HepG2 (cell line): ENCODE measurements at regions not wholly inside any gene's neighbourhood (a gene's known extent, or its start where the extent isn't known, plus 50 kb on each side); places are given as distances from the start of the nearest gene placed in this dataset.

Experiments used
- ATAC-seq: fragments of 200-7000 bp; cut with Tn5 transposase; 3 replicates; pipeline ENCODE4 v1.9.1; 2020; ENCODE audit warnings: mild to moderate bottlenecking, moderate library complexity
- BruUV-seq: library from RNA; stranded (reverse); fragments of 400-500 nt; replicated peaks from 2 replicates; lab custom pipeline; 2021; lab: Mats Ljungman, UMichigan
- CTCF ChIA-PET: fragments of 300-600 bp; formaldehyde crosslinking; extraction: SDS; loops from one replicate; lab custom pipeline; 2021; ENCODE audit warnings: low total read pairs, inconsistent platforms, low intra/inter-chr PET ratio; lab: Yijun Ruan, JAX
- POLR2A ChIA-PET: fragments of 350-600 bp; sonication (Branson Sonifier 250); formaldehyde crosslinking; loops from one replicate; lab custom pipeline; 2020; ENCODE audit warnings: antibody characterized with exemption, inconsistent platforms; lab: Yijun Ruan, JAX
- DNase-seq: peaks from one replicate; pipeline ENCODE4 v3.0.0-alpha.2; 2015; ENCODE audit warnings: low spot score
- FAIRE-seq: peaks from 3 replicates; lab custom pipeline; 2011; peaks lifted over from hg19 to GRCh38; lab: Jason Lieb, UNC
- H2AFZ ChIP-seq: one replicate; pipeline ENCODE4 v1.6.1; 2011; ENCODE audit warnings: low read length, inconsistent platforms
- H3K27ac ChIP-seq: fragments of 300-600 bp; 3 replicates; pipeline ENCODE4 v1.8.0; 2011; ENCODE audit warnings: mixed run types, mild to moderate bottlenecking, mixed read lengths, low read length, inconsistent platforms; ENCODE audit not compliant: insufficient read depth; ENCODE audit errors: extremely low read length
- H3K27me3 ChIP-seq, 2 experiments: fragments of 200-600 bp in 1 of 2; 2 replicates in 1 of 2; 3 replicates in 1 of 2; pipeline versions ENCODE4 v1.6.0 to v1.8.0; 2011; ENCODE audit warnings: low read length in 2 of 2, mild to moderate bottlenecking in 2 of 2, moderate library complexity in 2 of 2, inconsistent platforms in 1 of 2; ENCODE audit not compliant: insufficient read depth in 2 of 2, control insufficient read depth in 1 of 2
- H3K36me3 ChIP-seq, 2 experiments: fragments of 200-600 bp in 1 of 2; replicated peaks in 1 of 2; 2 replicates in 1 of 2; 3 replicates in 1 of 2; pipeline versions ENCODE4 v1.5.1 to v1.8.0; 2011; ENCODE audit warnings: low read length in 2 of 2, inconsistent platforms in 1 of 2; ENCODE audit not compliant: insufficient read depth in 2 of 2, control insufficient read depth in 1 of 2
- H3K4me1 ChIP-seq: 2 replicates; pipeline ENCODE4 v1.5.1; 2012; ENCODE audit warnings: low read length, inconsistent platforms; ENCODE audit not compliant: insufficient read depth
- H3K4me2 ChIP-seq: 2 replicates; pipeline ENCODE4 v1.6.0; 2011; ENCODE audit warnings: low read depth, low read length, inconsistent platforms
- H3K4me3 ChIP-seq, 3 experiments: fragments of 200-600 bp in 1 of 3; sonication (generic), shearing (Covaris generic) in 1 of 3; replicated peaks in 1 of 3; 2 replicates each; pipeline ENCODE4 v1.5.1; 2011 to 2016; ENCODE audit warnings: low read length in 3 of 3, inconsistent platforms in 2 of 3, low read depth in 2 of 3, mild to moderate bottlenecking in 2 of 3, control low read depth in 1 of 3, mixed read lengths in 1 of 3; ENCODE audit not compliant: insufficient read depth in 1 of 3
- H3K79me2 ChIP-seq: one replicate; pipeline ENCODE4 v1.6.1; 2011; ENCODE audit warnings: low read length, inconsistent platforms; ENCODE audit not compliant: insufficient read depth
- H3K9ac ChIP-seq: 2 replicates; pipeline ENCODE4 v1.6.0; 2011; ENCODE audit warnings: mild to moderate bottlenecking, low read depth, low read length, inconsistent platforms; ENCODE audit not compliant: insufficient read depth
- H3K9me3 ChIP-seq: 2 replicates; pipeline ENCODE4 v1.5.1; 2012; ENCODE audit warnings: mild to moderate bottlenecking, low read length
- H4K20me1 ChIP-seq: 2 replicates; pipeline ENCODE4 v1.6.0; 2011; ENCODE audit warnings: inconsistent platforms, mild to moderate bottlenecking, low read length, moderate library complexity; ENCODE audit not compliant: insufficient read depth
- CENPT ChIP-seq: sonication (generic); formaldehyde crosslinking; IDR thresholded peaks from 2 replicates; pipeline ENCODE4 v1.8.0; 2022; ENCODE audit warnings: low read depth, mild to moderate bottlenecking, moderate library complexity, missing genetic modification reagents
- DMAP1 ChIP-seq: IDR thresholded peaks from 2 replicates; pipeline ENCODE4 v1.6.1; 2016
- HNF4A ChIP-seq: sonication (generic); formaldehyde crosslinking; IDR thresholded peaks from 2 replicates; pipeline ENCODE4 v1.4.0; 2020; ENCODE audit warnings: missing genetic modification reagents
- HNF4G ChIP-seq, 2 experiments: sonication (generic) in 1 of 2; formaldehyde crosslinking in 1 of 2; IDR thresholded peaks; 2 replicates each; pipeline versions ENCODE4 v1.4.0 to v1.6.1; 2011 to 2020; ENCODE audit warnings: borderline replicate concordance in 2 of 2, low read depth in 2 of 2, mild to moderate bottlenecking in 2 of 2, low read length in 1 of 2, missing genetic modification reagents in 1 of 2, moderate library complexity in 1 of 2
- NR2C2 ChIP-seq: sonication (generic); formaldehyde crosslinking; IDR thresholded peaks from 2 replicates; pipeline ENCODE4 v1.4.0; 2020; ENCODE audit warnings: missing genetic modification reagents, mild to moderate bottlenecking, moderate library complexity, borderline replicate concordance
- WGBS: methylation state at CpG from one replicate; pipeline ENCODE4 v1.1.6; 2017; ENCODE audit warnings: low lambda C conversion rate; 5-methylcytosine and 5-hydroxymethylcytosine counted together
- in situ Hi-C: cut with HindIII; loops from 2 replicates; pipeline ENCODE4 v1.10.0; 2017; ENCODE audit warnings: low pct_unique_long_range_greater_than_20kb; ENCODE audit not compliant: extremely low pct_ligation_motif_present
- intact Hi-C: fragments of 100-400 bp; cut with micrococcal nuclease; formaldehyde crosslinking; loops from one replicate; pipeline ENCODE4 v1.10.0; 2022; ENCODE audit not compliant: unreplicated experiment
- TF ChIP-seq, protein P1 (sequence below): sonication (generic); formaldehyde crosslinking; IDR thresholded peaks from 2 replicates; pipeline ENCODE4 v1.5.0; 2020; ENCODE audit warnings: mild to moderate bottlenecking, missing genetic modification reagents
- TF ChIP-seq, protein P2 (sequence below): sonication (generic); formaldehyde crosslinking; IDR thresholded peaks from 2 replicates; pipeline ENCODE4 v1.5.0; 2020; ENCODE audit warnings: mild to moderate bottlenecking, missing genetic modification reagents
- TF ChIP-seq, protein P3 (sequence below): sonication (generic); formaldehyde crosslinking; IDR thresholded peaks from 2 replicates; pipeline ENCODE4 v1.4.0; 2020; ENCODE audit warnings: missing genetic modification reagents, borderline replicate concordance

DNA sequence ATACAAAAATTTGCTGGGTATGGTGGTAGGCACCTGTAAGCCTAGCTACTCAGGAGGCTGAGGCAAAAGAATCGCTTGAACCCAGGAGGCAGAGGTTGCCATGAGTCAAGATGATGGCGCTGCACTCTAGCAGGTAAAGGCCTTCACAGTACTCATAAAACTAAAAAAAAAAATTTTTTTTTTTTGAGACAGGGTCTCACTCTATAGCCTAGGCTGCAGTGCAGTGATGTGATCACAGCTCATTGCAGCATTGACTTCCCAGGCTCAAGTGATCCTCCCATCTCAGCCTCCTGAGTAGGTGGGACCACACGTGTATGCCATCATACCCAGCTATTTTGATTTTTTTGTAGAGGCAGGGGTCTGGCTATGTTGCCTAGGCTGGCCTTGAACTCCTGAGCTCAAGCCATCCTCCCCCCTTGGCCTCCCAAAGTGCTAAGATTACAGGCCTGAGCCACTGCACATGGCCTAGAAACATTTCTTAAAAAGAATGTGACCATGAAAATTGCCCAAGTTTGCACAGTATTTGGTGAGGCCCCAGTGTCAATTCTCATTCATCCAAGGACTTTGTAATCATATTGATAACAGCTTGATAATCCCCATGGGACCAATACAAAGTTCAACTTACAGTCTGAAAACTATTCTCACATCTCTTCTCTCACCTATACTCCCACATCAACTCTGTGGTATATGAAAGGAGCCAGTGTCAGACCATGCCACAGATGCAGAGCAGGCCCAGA is 64.2 kb upstream of the MYCN start:
- Histone ChIP-seq H4K20me1 (no peaks in the 10 kb centered on the region), H3K4me3 (no peak overlapping the region), H3K36me3 (no peaks in the 10 kb centered on the region), H3K9ac (no peak overlapping the region), H3K4me1 (peaks cover 7% of the 10 kb centered on the region; the same call in 1 of the 2 replicates), H3K27ac (no peak overlapping the region), H2AFZ (no peak overlapping the region), H3K79me2 (no peaks in the 10 kb centered on the region), H3K9me3 (no peaks in the 10 kb centered on the region), H3K27me3 (no peaks in the 10 kb centered on the region), H3K4me2 (no peak overlapping the region)
- ChIA-PET POLR2A (no interaction called here), CTCF (no interaction called here)
- no peak for FAIRE-seq
- WGBS: 66% methylated on average over 3 of the region's 3 CpGs
- DNase-seq: peak; percentile 50
- in situ Hi-C loops: no loop called here
- no TSS peak for BruUV-seq
- ATAC-seq: peak; percentile 71
- TF ChIP-seq, protein P1, sequence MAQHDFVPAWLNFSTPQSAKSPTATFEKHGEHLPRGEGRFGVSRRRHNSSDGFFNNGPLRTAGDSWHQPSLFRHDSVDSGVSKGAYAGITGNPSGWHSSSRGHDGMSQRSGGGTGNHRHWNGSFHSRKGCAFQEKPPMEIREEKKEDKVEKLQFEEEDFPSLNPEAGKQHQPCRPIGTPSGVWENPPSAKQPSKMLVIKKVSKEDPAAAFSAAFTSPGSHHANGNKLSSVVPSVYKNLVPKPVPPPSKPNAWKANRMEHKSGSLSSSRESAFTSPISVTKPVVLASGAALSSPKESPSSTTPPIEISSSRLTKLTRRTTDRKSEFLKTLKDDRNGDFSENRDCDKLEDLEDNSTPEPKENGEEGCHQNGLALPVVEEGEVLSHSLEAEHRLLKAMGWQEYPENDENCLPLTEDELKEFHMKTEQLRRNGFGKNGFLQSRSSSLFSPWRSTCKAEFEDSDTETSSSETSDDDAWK: no peak
- TF ChIP-seq DMAP1 (CRISPR knock-in tag) (no peak), CENPT (CRISPR knock-in tag) (no peak), NR2C2 (CRISPR knock-in tag) (0 out of 2 replicates have a peak, but pooled peaks have one; percentile 22), HNF4A (CRISPR knock-in tag) (peak; percentile 53; the same call in 1 of the 2 replicates), HNF4G (IDR thresholded peaks at IDR 0.05; ENCODE audit: borderline replicate concordance, low read depth, low read length) (0 out of 2 replicates have a peak, but pooled peaks have one; percentile 4), HNF4G (CRISPR knock-in tag; IDR thresholded peaks at IDR 0.05; ENCODE audit: borderline replicate concordance, low read depth) (no peak)
- TF ChIP-seq, protein P2, sequence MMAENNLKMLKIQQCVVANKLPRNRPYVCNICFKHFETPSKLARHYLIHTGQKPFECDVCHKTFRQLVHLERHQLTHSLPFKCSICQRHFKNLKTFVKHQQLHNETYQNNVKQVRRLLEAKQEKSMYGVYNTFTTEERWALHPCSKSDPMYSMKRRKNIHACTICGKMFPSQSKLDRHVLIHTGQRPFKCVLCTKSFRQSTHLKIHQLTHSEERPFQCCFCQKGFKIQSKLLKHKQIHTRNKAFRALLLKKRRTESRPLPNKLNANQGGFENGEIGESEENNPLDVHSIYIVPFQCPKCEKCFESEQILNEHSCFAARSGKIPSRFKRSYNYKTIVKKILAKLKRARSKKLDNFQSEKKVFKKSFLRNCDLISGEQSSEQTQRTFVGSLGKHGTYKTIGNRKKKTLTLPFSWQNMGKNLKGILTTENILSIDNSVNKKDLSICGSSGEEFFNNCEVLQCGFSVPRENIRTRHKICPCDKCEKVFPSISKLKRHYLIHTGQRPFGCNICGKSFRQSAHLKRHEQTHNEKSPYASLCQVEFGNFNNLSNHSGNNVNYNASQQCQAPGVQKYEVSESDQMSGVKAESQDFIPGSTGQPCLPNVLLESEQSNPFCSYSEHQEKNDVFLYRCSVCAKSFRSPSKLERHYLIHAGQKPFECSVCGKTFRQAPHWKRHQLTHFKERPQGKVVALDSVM (CRISPR knock-in tag): peak; percentile 35; the same call in 1 of the 2 replicates
- TF ChIP-seq, protein P3, sequence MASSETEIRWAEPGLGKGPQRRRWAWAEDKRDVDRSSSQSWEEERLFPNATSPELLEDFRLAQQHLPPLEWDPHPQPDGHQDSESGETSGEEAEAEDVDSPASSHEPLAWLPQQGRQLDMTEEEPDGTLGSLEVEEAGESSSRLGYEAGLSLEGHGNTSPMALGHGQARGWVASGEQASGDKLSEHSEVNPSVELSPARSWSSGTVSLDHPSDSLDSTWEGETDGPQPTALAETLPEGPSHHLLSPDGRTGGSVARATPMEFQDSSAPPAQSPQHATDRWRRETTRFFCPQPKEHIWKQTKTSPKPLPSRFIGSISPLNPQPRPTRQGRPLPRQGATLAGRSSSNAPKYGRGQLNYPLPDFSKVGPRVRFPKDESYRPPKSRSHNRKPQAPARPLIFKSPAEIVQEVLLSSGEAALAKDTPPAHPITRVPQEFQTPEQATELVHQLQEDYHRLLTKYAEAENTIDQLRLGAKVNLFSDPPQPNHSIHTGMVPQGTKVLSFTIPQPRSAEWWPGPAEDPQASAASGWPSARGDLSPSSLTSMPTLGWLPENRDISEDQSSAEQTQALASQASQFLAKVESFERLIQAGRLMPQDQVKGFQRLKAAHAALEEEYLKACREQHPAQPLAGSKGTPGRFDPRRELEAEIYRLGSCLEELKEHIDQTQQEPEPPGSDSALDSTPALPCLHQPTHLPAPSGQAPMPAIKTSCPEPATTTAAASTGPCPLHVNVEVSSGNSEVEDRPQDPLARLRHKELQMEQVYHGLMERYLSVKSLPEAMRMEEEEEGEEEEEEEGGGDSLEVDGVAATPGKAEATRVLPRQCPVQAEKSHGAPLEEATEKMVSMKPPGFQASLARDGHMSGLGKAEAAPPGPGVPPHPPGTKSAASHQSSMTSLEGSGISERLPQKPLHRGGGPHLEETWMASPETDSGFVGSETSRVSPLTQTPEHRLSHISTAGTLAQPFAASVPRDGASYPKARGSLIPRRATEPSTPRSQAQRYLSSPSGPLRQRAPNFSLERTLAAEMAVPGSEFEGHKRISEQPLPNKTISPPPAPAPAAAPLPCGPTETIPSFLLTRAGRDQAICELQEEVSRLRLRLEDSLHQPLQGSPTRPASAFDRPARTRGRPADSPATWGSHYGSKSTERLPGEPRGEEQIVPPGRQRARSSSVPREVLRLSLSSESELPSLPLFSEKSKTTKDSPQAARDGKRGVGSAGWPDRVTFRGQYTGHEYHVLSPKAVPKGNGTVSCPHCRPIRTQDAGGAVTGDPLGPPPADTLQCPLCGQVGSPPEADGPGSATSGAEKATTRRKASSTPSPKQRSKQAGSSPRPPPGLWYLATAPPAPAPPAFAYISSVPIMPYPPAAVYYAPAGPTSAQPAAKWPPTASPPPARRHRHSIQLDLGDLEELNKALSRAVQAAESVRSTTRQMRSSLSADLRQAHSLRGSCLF (CRISPR knock-in tag): no peak
- intact Hi-C loops: no loop called here
